NCI-H2171 (cell line): ENCODE measurements at regions not wholly inside any gene's neighbourhood (a gene's known extent, or its start where the extent isn't known, plus 50 kb on each side); places are given as distances from the start of the nearest gene placed in this dataset.
"Not testable (repeated sequence)": the region's sequence is repeated elsewhere in the genome, so short reads cannot be mapped to it uniquely, and the experiment has no call there.

Experiments
- DNase-seq: peaks from one replicate; lab custom pipeline; 2025; lab: John Stamatoyannopoulos, UW

DNA sequence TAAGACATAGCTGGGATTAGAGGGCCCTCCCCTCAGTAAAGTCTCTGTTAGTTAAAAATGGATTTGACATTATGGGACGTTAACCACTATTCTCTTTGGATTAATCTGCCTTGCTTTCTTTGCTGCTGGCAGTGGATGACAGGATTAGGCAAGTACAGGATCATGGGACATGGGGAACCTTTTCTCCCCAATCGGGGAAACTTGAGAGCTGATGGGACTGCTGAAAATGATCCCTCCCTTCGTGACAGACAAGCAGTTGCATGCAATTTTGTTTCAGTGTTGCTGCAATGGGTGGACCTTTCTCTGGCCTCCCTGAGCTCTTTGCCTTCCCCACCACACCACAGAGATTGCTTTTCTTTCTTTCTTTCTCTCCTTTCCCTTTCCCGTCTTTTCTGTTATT lies 120.2 kb upstream of the BANK1 start:
- no peak for DNase-seq

DNA sequence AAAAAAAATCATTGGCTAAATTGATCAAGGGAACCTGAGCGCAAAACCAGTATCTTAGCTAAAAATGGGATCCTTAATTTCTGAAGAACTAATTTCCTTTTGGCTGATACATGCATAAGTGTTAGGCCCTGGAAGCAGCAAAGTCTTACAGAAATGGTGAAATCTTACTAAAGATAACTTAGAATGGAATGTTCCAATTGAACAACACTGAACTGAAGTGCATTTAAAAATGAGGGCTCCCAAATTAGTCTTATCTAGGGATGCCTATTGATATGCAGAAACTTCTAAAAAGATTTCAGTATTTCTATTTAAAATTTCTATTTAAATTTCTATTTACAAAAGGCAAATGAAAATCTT lies 120.7 kb upstream of the BANK1 start:
- no peak for DNase-seq

DNA sequence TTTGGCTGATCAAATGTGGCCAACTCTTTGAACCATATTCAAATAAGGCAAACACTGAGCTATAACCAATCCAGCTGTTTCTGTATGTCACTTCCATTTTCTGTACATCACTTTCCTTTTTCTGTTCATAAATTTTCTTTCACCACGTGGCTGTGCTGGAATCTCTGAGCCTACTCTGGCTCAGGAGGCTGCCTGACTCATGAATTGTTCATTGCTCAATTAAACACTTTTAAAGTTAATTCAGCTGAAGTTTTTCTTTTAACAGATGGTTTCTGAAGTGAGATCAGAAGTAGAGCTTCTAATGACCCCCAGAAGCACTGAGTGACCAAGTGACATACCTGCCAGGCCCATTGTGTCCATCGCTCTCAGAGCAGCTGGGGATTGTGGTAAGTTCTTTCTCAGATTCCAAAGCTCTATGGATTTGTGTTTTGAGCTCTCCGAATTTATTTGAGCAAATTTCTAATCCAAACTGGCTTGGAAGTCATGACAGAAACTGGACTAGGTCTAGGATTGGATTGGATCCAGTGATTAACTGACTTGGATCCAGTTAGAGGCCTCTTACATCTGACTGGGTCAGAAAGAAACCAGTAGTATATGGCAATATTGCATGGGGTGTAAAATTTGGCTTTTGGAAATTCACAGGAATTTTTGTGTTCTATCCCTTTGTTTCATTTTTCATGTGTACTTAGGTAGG lies 121.2 kb upstream of the BANK1 start:
- DNase-seq, result no peak

- DNase-seq, result no peak
These were observed 123.2 kb upstream of the BANK1 start for GRCh38 chr4:101667348-101667747.

- DNase-seq, result no peak
These were observed 129.9 kb upstream of the BANK1 start for GRCh38 chr4:101660607-101661006.

DNA sequence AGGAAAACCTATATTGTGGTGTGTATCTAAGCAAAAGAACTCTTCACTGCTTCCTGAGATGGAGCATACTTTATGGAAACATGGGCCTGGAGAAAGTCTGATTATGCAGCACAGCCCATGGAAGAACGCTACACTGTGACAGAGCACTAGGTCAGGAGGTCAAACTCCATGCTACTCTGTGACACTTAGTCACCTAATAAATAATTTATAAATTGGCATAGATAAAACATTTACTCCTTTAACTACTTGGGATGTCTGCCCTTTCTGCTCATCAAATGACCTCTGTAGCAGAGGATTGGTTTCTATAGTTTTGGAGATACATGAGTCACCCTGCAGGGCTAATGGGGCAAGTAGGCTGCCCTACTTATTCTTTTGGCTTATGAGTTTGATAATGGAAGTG lies 134.7 kb upstream of the BANK1 start:
- DNase-seq, result no peak

- no peak for DNase-seq
These were observed 135.5 kb upstream of the BANK1 start for GRCh38 chr4:101655005-101655404.

- no peak for DNase-seq
These were observed 138.8 kb upstream of the BANK1 start for GRCh38 chr4:101651778-101652177.

DNA sequence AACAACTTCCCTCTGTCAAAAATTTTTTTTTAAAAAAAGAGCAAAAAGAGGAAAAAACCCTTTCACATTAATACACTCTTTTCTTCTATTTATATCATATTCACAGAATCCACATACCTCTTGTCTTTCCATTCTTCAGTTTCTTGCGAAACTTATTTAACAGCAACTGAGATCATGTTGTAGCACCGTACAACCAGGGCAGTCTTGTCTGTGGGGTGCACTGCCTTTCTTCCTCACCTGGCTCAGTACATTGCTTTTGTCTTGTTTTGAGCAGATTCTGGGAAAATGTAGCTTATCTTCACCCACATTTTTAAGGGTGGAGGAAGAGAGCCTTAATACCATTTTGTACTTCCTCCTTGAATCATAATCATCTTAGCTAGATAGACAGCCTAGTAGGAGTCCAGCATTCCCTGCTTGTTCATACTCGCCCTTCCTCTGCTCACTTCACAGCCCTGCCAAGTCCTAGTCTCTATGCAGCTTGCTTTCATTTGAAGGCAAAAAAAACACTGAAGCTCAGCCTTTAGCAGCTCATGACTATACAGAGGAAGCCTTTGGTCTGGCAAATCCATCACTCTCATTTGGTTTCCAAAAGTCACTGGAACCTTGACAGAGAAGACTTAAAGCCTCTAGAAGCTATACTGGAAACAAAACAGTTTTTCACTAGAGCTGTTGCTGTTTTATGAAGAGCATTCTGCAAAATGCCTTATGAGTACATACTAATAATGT lies 140.6 kb upstream of the BANK1 start:
- DNase-seq, result no peak

- DNase-seq, result no peak
These were observed 142.9 kb upstream of the BANK1 start for GRCh38 chr4:101647710-101648034.

GRCh38 chr4:101644516-101644915 lies 146.0 kb upstream of the BANK1 start:
- no peak for DNase-seq

DNA sequence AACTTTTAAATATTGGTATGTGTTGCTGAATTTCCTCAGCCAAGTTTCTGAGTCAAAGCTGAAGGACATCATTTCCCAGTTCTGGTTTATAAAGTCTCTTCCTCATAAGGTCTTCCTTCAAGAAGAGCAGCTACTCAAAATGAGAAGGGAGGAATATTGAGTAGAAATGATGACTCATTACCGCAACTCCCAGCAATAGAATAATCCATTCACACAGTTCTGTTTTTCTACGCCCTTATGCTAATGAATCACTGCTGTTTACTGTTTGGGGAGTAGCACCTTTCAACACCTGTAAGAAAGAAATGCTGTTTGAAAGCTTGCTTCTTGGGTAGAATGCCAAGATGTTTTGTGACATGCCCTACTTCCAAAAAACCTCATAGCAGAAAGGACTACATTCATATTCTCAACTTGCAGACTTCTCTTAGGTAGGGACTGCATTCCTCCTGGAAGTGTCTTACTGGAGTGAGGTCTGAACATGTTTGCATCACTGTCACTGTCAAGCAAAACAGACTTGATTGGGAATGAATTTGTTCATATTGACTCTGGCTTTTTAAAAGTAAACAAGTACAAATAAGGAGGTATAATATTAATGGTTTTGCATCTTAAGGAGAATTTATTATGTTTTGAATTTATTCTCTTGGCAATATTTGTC lies 147.2 kb upstream of the BANK1 start:
- DNase-seq, result no peak

DNA sequence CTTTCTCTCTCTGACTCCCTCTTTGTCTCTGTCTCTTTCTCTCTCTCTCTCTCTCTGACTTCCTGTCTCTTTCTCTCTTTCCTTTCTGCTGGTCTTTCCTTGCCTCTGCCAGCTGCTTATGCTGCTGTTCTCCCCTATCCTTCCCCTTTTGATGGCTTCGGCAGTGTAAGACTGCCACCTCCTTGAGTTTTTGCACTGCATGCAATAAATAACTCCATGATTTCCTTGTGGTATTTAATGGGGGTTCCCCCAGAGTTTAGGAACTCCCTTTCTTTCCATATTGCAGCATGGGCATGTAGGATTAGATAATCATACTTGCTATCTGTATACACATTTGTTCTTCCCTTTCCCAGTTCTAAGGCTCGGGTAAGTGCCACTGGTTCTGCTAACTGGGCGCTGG lies 157.8 kb upstream of the BANK1 start:
- not testable (repeated sequence) for DNase-seq

DNA sequence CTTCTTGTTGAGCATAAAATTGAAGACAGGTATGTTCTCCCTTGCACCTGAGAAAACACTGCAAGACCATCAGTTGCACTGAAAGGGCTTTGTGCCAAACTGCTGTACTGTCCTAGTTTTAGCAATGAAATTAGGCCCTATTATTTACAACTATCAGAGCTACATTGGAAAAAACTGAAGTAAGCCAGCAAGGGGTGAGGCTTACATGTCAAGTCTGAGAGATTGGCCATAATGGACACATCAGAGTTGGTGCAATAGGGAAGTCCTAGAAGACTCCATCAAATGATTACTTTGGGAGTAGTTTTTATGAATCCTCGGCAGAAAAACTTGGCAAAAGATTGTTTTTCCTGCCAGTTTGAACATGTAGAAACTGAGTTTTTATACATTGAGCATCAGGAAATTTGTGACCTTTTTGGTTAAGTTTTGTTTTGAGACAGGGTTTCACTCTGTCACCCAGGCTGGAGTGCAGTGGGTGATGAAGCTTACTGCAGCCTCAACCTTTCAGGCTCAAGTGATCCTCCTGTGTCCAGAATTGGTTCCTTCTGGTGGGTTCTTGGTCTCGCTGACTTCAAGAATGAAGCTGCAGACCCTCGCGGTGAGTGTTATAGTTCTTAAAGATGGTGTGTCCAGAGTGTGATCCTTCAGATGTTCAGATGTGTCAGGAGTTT lies 160.1 kb upstream of the BANK1 start:
- DNase-seq, result no peak

- DNase-seq, result no peak
These were observed 169.4 kb upstream of the BANK1 start for GRCh38 chr4:101621120-101621519.

GRCh38 chr4:101615652-101616051 lies 174.9 kb upstream of the BANK1 start:
- no peak for DNase-seq

GRCh38 chr4:101606989-101607388 lies 183.5 kb upstream of the BANK1 start:
- not testable (repeated sequence) for DNase-seq

- peak; percentile 0 for DNase-seq
These were observed 185.6 kb upstream of the BANK1 start for GRCh38 chr4:101604976-101605375.

DNA sequence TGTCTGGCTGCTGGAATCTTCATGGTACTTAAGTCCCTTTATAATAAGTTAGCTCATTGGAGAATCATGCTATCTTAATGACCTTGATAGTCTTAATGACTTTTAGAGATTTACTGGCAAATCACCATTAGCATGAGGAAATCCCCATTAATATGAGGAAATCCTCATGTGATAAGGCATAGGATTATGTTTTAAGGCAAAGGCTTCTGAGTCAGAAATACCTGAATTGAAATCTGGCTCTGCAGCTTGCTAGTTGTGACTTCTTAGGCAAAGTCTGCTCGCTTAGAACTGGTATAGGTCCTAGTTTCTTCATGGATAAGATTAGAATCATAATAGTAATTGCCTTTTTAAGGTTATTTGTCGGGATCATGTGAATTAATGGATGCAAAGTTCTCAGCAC lies 190.2 kb upstream of the BANK1 start:
- DNase-seq, result no peak

DNA sequence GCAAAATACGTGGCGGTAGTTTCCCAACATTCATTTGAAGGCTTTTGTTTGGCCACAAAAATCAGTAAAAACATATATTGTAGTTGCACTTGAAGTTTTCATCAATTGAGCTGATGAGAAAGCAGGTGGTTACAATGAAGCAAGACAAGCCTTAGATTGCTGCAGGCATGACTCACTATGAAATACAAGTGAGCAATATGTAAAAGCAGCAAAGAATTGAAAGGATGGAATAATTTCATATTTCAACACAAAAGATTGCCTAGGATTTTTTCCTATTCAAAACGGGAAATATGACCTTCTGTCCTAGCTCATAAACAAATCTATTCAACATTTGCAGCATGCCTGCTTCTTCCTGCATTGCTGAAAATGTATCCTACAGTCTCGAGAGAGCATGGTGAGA lies 190.9 kb upstream of the BANK1 start:
- DNase-seq, result no peak

- no peak for DNase-seq
These were observed 193.6 kb upstream of the BANK1 start for GRCh38 chr4:101596781-101597552.

- no peak for DNase-seq
These were observed 195.9 kb upstream of the BANK1 start for GRCh38 chr4:101594588-101594987.
